IMR-90 (cell line): ENCODE measurements at regions not wholly inside any gene's neighbourhood (a gene's known extent, or its start where the extent isn't known, plus 50 kb on each side); places are given as distances from the start of the nearest gene placed in this dataset.

Experiments
- ATAC-seq: fragments of 200-7000 bp; cut with Tn5 transposase; 2 replicates; pipeline ENCODE4 v1.9.1; 2020; ENCODE audit warnings: low read depth, mild to moderate bottlenecking, moderate library complexity
- BruUV-seq: library from RNA; stranded (reverse); fragments of 400-500 nt; replicated peaks from 2 replicates; lab custom pipeline; 2021; lab: Mats Ljungman, UMichigan
- CTCF ChIA-PET: fragments of 300-600 bp; formaldehyde crosslinking; extraction: SDS; loops from one replicate; lab custom pipeline; 2021; ENCODE audit warnings: antibody characterized with exemption; lab: Yijun Ruan, JAX
- POLR2A ChIA-PET: fragments of 300-600 bp; sonication (Branson Sonifier 250); formaldehyde crosslinking; loops from one replicate; lab custom pipeline; 2022; ENCODE audit warnings: antibody characterized with exemption; ENCODE audit not compliant: unreplicated experiment; lab: Charles Lee
- DNase-seq: peaks from one replicate; pipeline ENCODE4 v3.0.0; 2013
- H2AFZ ChIP-seq: replicated peaks from 2 replicates; pipeline ENCODE3; 2013; ENCODE audit warnings: low read length, mild to moderate bottlenecking; ENCODE audit not compliant: poor library complexity
- H2AK5ac ChIP-seq: 2 replicates; pipeline ENCODE4 v1.6.1; 2013; ENCODE audit warnings: low read depth, low read length, inconsistent platforms
- H2AK9ac ChIP-seq: replicated peaks from 2 replicates; pipeline ENCODE3; 2013; ENCODE audit warnings: mild to moderate bottlenecking, low read depth, low read length, moderate library complexity; ENCODE audit not compliant: poor library complexity
- H2BK120ac ChIP-seq: 2 replicates; pipeline ENCODE4 v1.6.1; 2013; ENCODE audit warnings: low read depth, low read length, inconsistent platforms
- H2BK15ac ChIP-seq: 3 replicates; pipeline ENCODE4 v1.6.1; 2013; ENCODE audit warnings: low read depth, low read length, inconsistent platforms
- H2BK20ac ChIP-seq: 2 replicates; pipeline ENCODE4 v1.6.1; 2013; ENCODE audit warnings: low read depth, mild to moderate bottlenecking, inconsistent platforms, low read length, moderate library complexity
- H2BK5ac ChIP-seq: 2 replicates; pipeline ENCODE4 v1.6.1; 2013; ENCODE audit warnings: mild to moderate bottlenecking, low read depth, low read length, inconsistent platforms; ENCODE audit not compliant: poor library complexity, severe bottlenecking
- H3K14ac ChIP-seq: replicated peaks from 2 replicates; pipeline ENCODE4 v1.6.1; 2013; ENCODE audit warnings: low read depth, low read length, inconsistent platforms
- H3K18ac ChIP-seq: 2 replicates; pipeline ENCODE4 v1.6.1; 2013; ENCODE audit warnings: low read depth, low read length, control low read depth
- H3K23ac ChIP-seq: 2 replicates; pipeline ENCODE4 v1.6.1; 2013; ENCODE audit warnings: low read depth, low read length, inconsistent platforms
- H3K27ac ChIP-seq: 2 replicates; pipeline ENCODE4 v1.5.1; 2013; ENCODE audit warnings: mild to moderate bottlenecking, control low read depth, low read length; ENCODE audit not compliant: insufficient read depth
- H3K27me3 ChIP-seq: 2 replicates; pipeline ENCODE4 v1.6.1; 2013; ENCODE audit warnings: low read length; ENCODE audit not compliant: control insufficient read depth, insufficient read depth
- H3K36me3 ChIP-seq: 2 replicates; pipeline ENCODE4 v1.6.1; 2013; ENCODE audit warnings: low read length, mixed read lengths; ENCODE audit not compliant: control insufficient read depth, insufficient read depth
- H3K4ac ChIP-seq: 2 replicates; pipeline ENCODE4 v1.6.1; 2013; ENCODE audit warnings: low read depth, low read length, inconsistent platforms
- H3K4me1 ChIP-seq: 2 replicates; pipeline ENCODE4 v1.6.1; 2013; ENCODE audit warnings: low read length, mixed read lengths; ENCODE audit not compliant: control insufficient read depth, insufficient read depth
- H3K4me2 ChIP-seq: 2 replicates; pipeline ENCODE4 v1.6.1; 2013; ENCODE audit warnings: low read depth, mild to moderate bottlenecking, control low read depth, low read length, moderate library complexity
- H3K4me3 ChIP-seq: 2 replicates; pipeline ENCODE4 v1.5.1; 2013; ENCODE audit warnings: low read depth, mild to moderate bottlenecking, control low read depth, low read length, moderate library complexity; ENCODE audit not compliant: insufficient read depth
- H3K56ac ChIP-seq: 2 replicates; pipeline ENCODE4 v1.6.1; 2013; ENCODE audit warnings: low read length, inconsistent platforms; ENCODE audit not compliant: insufficient read depth; ENCODE audit errors: extremely low read depth
- H3K79me1 ChIP-seq, 2 experiments: 2 replicates each; pipeline ENCODE4 v1.6.1; 2013; ENCODE audit warnings: low read length in 2 of 2, inconsistent platforms in 1 of 2, low read depth in 1 of 2
- H3K9ac ChIP-seq: 2 replicates; pipeline ENCODE4 v1.6.1; 2013; ENCODE audit warnings: low read depth, low read length, control low read depth
- H3K9me1 ChIP-seq: 2 replicates; pipeline ENCODE4 v1.6.1; 2013; ENCODE audit warnings: low read length, inconsistent platforms; ENCODE audit not compliant: insufficient read depth
- H3K9me3 ChIP-seq: 2 replicates; pipeline ENCODE4 v1.6.1; 2013; ENCODE audit warnings: low read length; ENCODE audit not compliant: control insufficient read depth, insufficient read depth
- H4K20me1 ChIP-seq: 2 replicates; pipeline ENCODE4 v1.6.1; 2013; ENCODE audit warnings: low read length, inconsistent platforms; ENCODE audit not compliant: insufficient read depth
- H4K5ac ChIP-seq: 2 replicates; pipeline ENCODE4 v1.6.1; 2013; ENCODE audit warnings: mild to moderate bottlenecking, low read depth, low read length, control low read depth
- H4K8ac ChIP-seq, 2 experiments: 2 replicates each; pipeline ENCODE4 v1.6.1; 2013; ENCODE audit warnings: low read depth in 2 of 2, low read length in 2 of 2, control low read depth in 1 of 2, inconsistent platforms in 1 of 2
- H4K91ac ChIP-seq: 2 replicates; pipeline ENCODE4 v1.6.1; 2013; ENCODE audit warnings: low read depth, low read length, inconsistent platforms; ENCODE audit not compliant: insufficient read depth
- CEBPB ChIP-seq: IDR thresholded peaks from 2 replicates; pipeline ENCODE4 v1.6.1; 2012; ENCODE audit warnings: low read depth, low read length, improper control_type of control experiment
- CHD1 ChIP-seq: IDR thresholded peaks from 2 replicates; pipeline ENCODE4 v1.6.1; 2012; ENCODE audit warnings: low read depth, low read length, improper control_type of control experiment
- ELK1 ChIP-seq: fragments of 150-350 bp; IDR thresholded peaks from 2 replicates; pipeline ENCODE4 v1.6.1; 2016; ENCODE audit warnings: low read depth, mild to moderate bottlenecking, low read length, moderate library complexity, borderline replicate concordance
- FOS ChIP-seq: fragments of 150-350 bp; IDR thresholded peaks from 2 replicates; pipeline ENCODE4 v1.6.1; 2016; ENCODE audit warnings: low read depth, low read length
- MAZ ChIP-seq: IDR thresholded peaks from 2 replicates; pipeline ENCODE4 v1.6.1; 2012; ENCODE audit warnings: low read depth, mild to moderate bottlenecking, low read length, improper control_type of control experiment, moderate library complexity, borderline replicate concordance
- MXI1 ChIP-seq: IDR thresholded peaks from 2 replicates; pipeline ENCODE4 v1.6.1; 2012; ENCODE audit warnings: low read depth, mild to moderate bottlenecking, low read length, moderate library complexity, borderline replicate concordance
- NFE2L2 ChIP-seq: fragments of 150-350 bp; IDR thresholded peaks from 2 replicates; pipeline ENCODE4 v1.6.1; 2016; ENCODE audit warnings: low read depth, mild to moderate bottlenecking, low read length
- POLR2A ChIP-seq: IDR thresholded peaks from 2 replicates; pipeline ENCODE4 v1.6.1; 2012; ENCODE audit warnings: mild to moderate bottlenecking, low read depth, low read length
- RAD21 ChIP-seq: IDR thresholded peaks from 2 replicates; pipeline ENCODE4 v1.6.1; 2012; ENCODE audit warnings: low read length, improper control_type of control experiment
- RCOR1 ChIP-seq: IDR thresholded peaks from 2 replicates; pipeline ENCODE4 v1.6.1; 2012; ENCODE audit warnings: mild to moderate bottlenecking, low read length, improper control_type of control experiment; ENCODE audit not compliant: insufficient replicate concordance
- RFX5 ChIP-seq: IDR thresholded peaks from 2 replicates; pipeline ENCODE4 v1.8.0; 2012; ENCODE audit warnings: low read depth, mild to moderate bottlenecking, low read length, moderate library complexity
- USF2 ChIP-seq: fragments of 150-350 bp; IDR thresholded peaks from 2 replicates; pipeline ENCODE4 v1.6.1; 2017; ENCODE audit warnings: mild to moderate bottlenecking, antibody characterized with exemption, low read length, low read depth
- WGBS, 2 experiments: methylation state at CpG; one replicate each; pipeline versions ENCODE4 v1.1.5 to v1.1.7; 2013; ENCODE audit warnings: missing lambda C conversion rate in 2 of 2; ENCODE audit not compliant: insufficient read length in 1 of 2; ENCODE audit errors: extremely low coverage in 2 of 2; 5-methylcytosine and 5-hydroxymethylcytosine counted together
- dilution Hi-C: fragments of 300-500 bp; cut with HindIII; formaldehyde crosslinking; loops from one replicate; pipeline ENCODE4 v1.14.3; 2018; ENCODE audit warnings: low sequenced_read_pairs; ENCODE audit not compliant: unreplicated experiment
- in situ Hi-C: fragments of 300-500 bp; cut with MboI; formaldehyde crosslinking; loops from 3 replicates; pipeline ENCODE4 v1.14.3; 2019; ENCODE audit warnings: low sequenced_read_pairs, inconsistent platforms, mixed read lengths
- intact Hi-C: fragments of 100-400 bp; cut with micrococcal nuclease; formaldehyde crosslinking; loops from 2 replicates; pipeline ENCODE4 v1.10.0; 2022

- BruUV-seq, result no TSS peak
- CTCF ChIA-PET, result no interaction called here
- ATAC-seq, result no peak
- H4K5ac ChIP-seq, result no peak overlapping the region
- H3K79me1 ChIP-seq, result no peaks in the 10 kb centered on the region
- no peak for DNase-seq
- intact Hi-C loops (no loop called here), in situ Hi-C loops (no loop called here), dilution Hi-C loops (no loop called here)
- no peaks in the 10 kb centered on the region for H3K27me3 ChIP-seq
- H2BK20ac ChIP-seq, result no peak overlapping the region
- H4K20me1 ChIP-seq, result no peaks in the 10 kb centered on the region
- H2AFZ ChIP-seq, result no peak overlapping the region
- no peaks in the 10 kb centered on the region for H3K36me3 ChIP-seq
- H4K91ac ChIP-seq, result no peak overlapping the region
- no peak for TF ChIP-seq CHD1
- TF ChIP-seq ELK1, result no peak
- no peak for TF ChIP-seq MXI1
- no peak for TF ChIP-seq MAZ
- TF ChIP-seq USF2, result no peak
- TF ChIP-seq NFE2L2, result no peak
- no peak for TF ChIP-seq POLR2A
- TF ChIP-seq RAD21, result no peak
- TF ChIP-seq FOS, result no peak
- no peak for TF ChIP-seq RCOR1
- no peak for TF ChIP-seq CEBPB
- TF ChIP-seq RFX5, result no peak
- no peak overlapping the region for H3K56ac ChIP-seq
- no peak overlapping the region for H2BK5ac ChIP-seq
- H3K9me1 ChIP-seq, result no peaks in the 10 kb centered on the region
- H3K27ac ChIP-seq, result no peak overlapping the region
- H3K4me2 ChIP-seq, result no peak overlapping the region
- H3K4me1 ChIP-seq, result 0 out of 2 replicates have a peak, but pooled peaks cover 2% of the 10 kb centered on the region
- H2BK120ac ChIP-seq, result no peak overlapping the region
- no peak overlapping the region for H2BK15ac ChIP-seq
- no peak overlapping the region for H3K23ac ChIP-seq
- H3K4ac ChIP-seq, result no peak overlapping the region
- no peak overlapping the region for H3K14ac ChIP-seq
- H2AK9ac ChIP-seq, result no peak overlapping the region
- H4K8ac ChIP-seq, result no peak overlapping the region
- no peak overlapping the region for H3K4me3 ChIP-seq
- no peak overlapping the region for H2AK5ac ChIP-seq
- H3K9me3 ChIP-seq, result no peaks in the 10 kb centered on the region
- no peak overlapping the region for H3K9ac ChIP-seq
- no CpG with 5 or more reads among the region's 2 CpGs for WGBS, 2 experiments
- no peak overlapping the region for H3K18ac ChIP-seq
- POLR2A ChIA-PET, result no interaction called here
Measured at GRCh38 chr5:163968651-163969050, 463.2 kb downstream of the MAT2B start.
